HepG2 (cell line): ENCODE measurements at regions not wholly inside any gene's neighbourhood (a gene's known extent, or its start where the extent isn't known, plus 50 kb on each side); places are given as distances from the start of the nearest gene placed in this dataset.

Experiments used
- ATAC-seq: fragments of 200-7000 bp; cut with Tn5 transposase; 3 replicates; pipeline ENCODE4 v1.9.1; 2020; ENCODE audit warnings: mild to moderate bottlenecking, moderate library complexity
- BruUV-seq: library from RNA; stranded (reverse); fragments of 400-500 nt; replicated peaks from 2 replicates; lab custom pipeline; 2021; lab: Mats Ljungman, UMichigan
- CTCF ChIA-PET: fragments of 300-600 bp; formaldehyde crosslinking; extraction: SDS; loops from one replicate; lab custom pipeline; 2021; ENCODE audit warnings: low total read pairs, inconsistent platforms, low intra/inter-chr PET ratio; lab: Yijun Ruan, JAX
- POLR2A ChIA-PET: fragments of 350-600 bp; sonication (Branson Sonifier 250); formaldehyde crosslinking; loops from one replicate; lab custom pipeline; 2020; ENCODE audit warnings: antibody characterized with exemption, inconsistent platforms; lab: Yijun Ruan, JAX
- DNase-seq: peaks from one replicate; pipeline ENCODE4 v3.0.0-alpha.2; 2015; ENCODE audit warnings: low spot score
- FAIRE-seq: peaks from 3 replicates; lab custom pipeline; 2011; peaks lifted over from hg19 to GRCh38; lab: Jason Lieb, UNC
- H2AFZ ChIP-seq: one replicate; pipeline ENCODE4 v1.6.1; 2011; ENCODE audit warnings: low read length, inconsistent platforms
- H3K27ac ChIP-seq: fragments of 300-600 bp; 3 replicates; pipeline ENCODE4 v1.8.0; 2011; ENCODE audit warnings: mixed run types, mild to moderate bottlenecking, mixed read lengths, low read length, inconsistent platforms; ENCODE audit not compliant: insufficient read depth; ENCODE audit errors: extremely low read length
- H3K27me3 ChIP-seq, 2 experiments: fragments of 200-600 bp in 1 of 2; 2 replicates in 1 of 2; 3 replicates in 1 of 2; pipeline versions ENCODE4 v1.6.0 to v1.8.0; 2011; ENCODE audit warnings: low read length in 2 of 2, mild to moderate bottlenecking in 2 of 2, moderate library complexity in 2 of 2, inconsistent platforms in 1 of 2; ENCODE audit not compliant: insufficient read depth in 2 of 2, control insufficient read depth in 1 of 2
- H3K36me3 ChIP-seq, 2 experiments: fragments of 200-600 bp in 1 of 2; replicated peaks in 1 of 2; 2 replicates in 1 of 2; 3 replicates in 1 of 2; pipeline versions ENCODE4 v1.5.1 to v1.8.0; 2011; ENCODE audit warnings: low read length in 2 of 2, inconsistent platforms in 1 of 2; ENCODE audit not compliant: insufficient read depth in 2 of 2, control insufficient read depth in 1 of 2
- H3K4me1 ChIP-seq: 2 replicates; pipeline ENCODE4 v1.5.1; 2012; ENCODE audit warnings: low read length, inconsistent platforms; ENCODE audit not compliant: insufficient read depth
- H3K4me2 ChIP-seq: 2 replicates; pipeline ENCODE4 v1.6.0; 2011; ENCODE audit warnings: low read depth, low read length, inconsistent platforms
- H3K4me3 ChIP-seq, 3 experiments: fragments of 200-600 bp in 1 of 3; sonication (generic), shearing (Covaris generic) in 1 of 3; replicated peaks in 1 of 3; 2 replicates each; pipeline ENCODE4 v1.5.1; 2011 to 2016; ENCODE audit warnings: low read length in 3 of 3, inconsistent platforms in 2 of 3, low read depth in 2 of 3, mild to moderate bottlenecking in 2 of 3, control low read depth in 1 of 3, mixed read lengths in 1 of 3; ENCODE audit not compliant: insufficient read depth in 1 of 3
- H3K79me2 ChIP-seq: one replicate; pipeline ENCODE4 v1.6.1; 2011; ENCODE audit warnings: low read length, inconsistent platforms; ENCODE audit not compliant: insufficient read depth
- H3K9ac ChIP-seq: 2 replicates; pipeline ENCODE4 v1.6.0; 2011; ENCODE audit warnings: mild to moderate bottlenecking, low read depth, low read length, inconsistent platforms; ENCODE audit not compliant: insufficient read depth
- H3K9me3 ChIP-seq: 2 replicates; pipeline ENCODE4 v1.5.1; 2012; ENCODE audit warnings: mild to moderate bottlenecking, low read length
- H4K20me1 ChIP-seq: 2 replicates; pipeline ENCODE4 v1.6.0; 2011; ENCODE audit warnings: inconsistent platforms, mild to moderate bottlenecking, low read length, moderate library complexity; ENCODE audit not compliant: insufficient read depth
- CBX5 ChIP-seq: sonication (generic); formaldehyde crosslinking; IDR thresholded peaks from 2 replicates; pipeline ENCODE4 v1.4.0; 2020; ENCODE audit warnings: missing genetic modification reagents, borderline replicate concordance
- CHD4 ChIP-seq: fragments of 200-600 bp; sonication (generic); IDR thresholded peaks from 2 replicates; pipeline ENCODE4 v1.7.0; 2017; ENCODE audit warnings: mild to moderate bottlenecking, low read length, borderline replicate concordance
- FOSL2 ChIP-seq: sonication (generic); formaldehyde crosslinking; IDR thresholded peaks from 2 replicates; pipeline ENCODE4 v1.4.0; 2020; ENCODE audit warnings: missing genetic modification reagents
- IRF2 ChIP-seq: IDR thresholded peaks from 2 replicates; pipeline ENCODE4 v1.6.1; 2018; ENCODE audit warnings: missing genetic modification reagents, missing compliant biosample characterization
- MAFK ChIP-seq, 2 experiments: IDR thresholded peaks in 1 of 2; conservative IDR thresholded peaks in 1 of 2; 2 replicates each; pipeline ENCODE4 v1.6.1; 2011; ENCODE audit warnings: improper control_type of control experiment in 2 of 2, low read length in 2 of 2
- SMYD3 ChIP-seq: sonication (generic); formaldehyde crosslinking; IDR thresholded peaks from 2 replicates; pipeline ENCODE4 v1.8.1; 2023; ENCODE audit warnings: mild to moderate bottlenecking, missing genetic modification reagents
- TGIF2 ChIP-seq: IDR thresholded peaks from 2 replicates; pipeline ENCODE4 v1.6.1; 2016; ENCODE audit warnings: control low read depth, missing compliant biosample characterization
- U2AF1 ChIP-seq: fragments of 200-400 bp; formaldehyde crosslinking; optimal IDR thresholded peaks from 2 replicates; pipeline ENCODE3; 2017; ENCODE audit warnings: mild to moderate bottlenecking, low read depth, low read length
- ZFY ChIP-seq: sonication (generic); formaldehyde crosslinking; IDR thresholded peaks from 2 replicates; pipeline ENCODE4 v1.4.0; 2020; ENCODE audit warnings: missing genetic modification reagents
- ZNF24 ChIP-seq: fragments of 450-650 bp; IDR thresholded peaks from 2 replicates; pipeline ENCODE4 v1.6.1; 2017; ENCODE audit warnings: antibody characterized with exemption, mild to moderate bottlenecking
- WGBS: methylation state at CpG from one replicate; pipeline ENCODE4 v1.1.6; 2017; ENCODE audit warnings: low lambda C conversion rate; 5-methylcytosine and 5-hydroxymethylcytosine counted together
- in situ Hi-C: cut with HindIII; loops from 2 replicates; pipeline ENCODE4 v1.10.0; 2017; ENCODE audit warnings: low pct_unique_long_range_greater_than_20kb; ENCODE audit not compliant: extremely low pct_ligation_motif_present
- intact Hi-C: fragments of 100-400 bp; cut with micrococcal nuclease; formaldehyde crosslinking; loops from one replicate; pipeline ENCODE4 v1.10.0; 2022; ENCODE audit not compliant: unreplicated experiment
- TF ChIP-seq, protein P1 (sequence below): sonication (generic); formaldehyde crosslinking; IDR thresholded peaks from 2 replicates; pipeline ENCODE4 v1.5.1; 2020; ENCODE audit warnings: missing genetic modification reagents, mild to moderate bottlenecking, borderline replicate concordance
- TF ChIP-seq, protein P2 (sequence below): sonication (generic); formaldehyde crosslinking; IDR thresholded peaks from 2 replicates; pipeline ENCODE4 v1.9.0; 2021; ENCODE audit warnings: mild to moderate bottlenecking, missing genetic modification reagents
- TF ChIP-seq, protein P3 (sequence below): IDR thresholded peaks from 2 replicates; pipeline ENCODE4 v1.6.1; 2016; ENCODE audit warnings: missing biosample characterization, missing genetic modification reagents, low read depth

DNA sequence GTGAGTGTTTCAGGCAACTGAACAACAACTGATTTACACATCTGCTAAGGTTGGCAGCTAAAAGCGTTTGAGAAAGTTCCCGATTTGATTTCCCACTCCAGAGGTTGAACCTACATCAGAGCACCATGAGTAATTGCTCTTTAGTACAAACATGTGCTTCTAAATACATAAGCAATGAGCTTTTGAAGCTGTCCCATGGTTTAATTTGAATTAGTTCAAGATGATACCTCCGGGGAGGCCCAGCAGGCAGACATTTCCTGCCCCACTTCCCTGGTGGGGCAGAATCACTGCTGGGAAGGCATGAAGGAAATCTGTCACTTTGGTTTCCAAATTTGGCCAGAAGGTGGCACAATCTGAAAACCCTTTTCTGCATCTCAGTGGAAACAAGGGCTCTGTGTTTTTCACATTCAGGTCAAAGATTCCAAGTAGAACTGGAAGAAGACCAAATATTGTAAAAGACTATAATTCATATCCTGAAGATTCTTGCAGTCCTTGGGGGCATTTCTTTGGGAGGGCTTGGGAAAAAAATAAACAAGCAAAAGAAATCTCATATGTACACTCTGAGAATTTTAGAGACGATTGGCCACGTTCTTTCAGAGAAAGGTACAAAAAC is 176.2 kb upstream of the FAM20A start (continued):
- peak; percentile 80; the same call in 1 of the 2 replicates for TF ChIP-seq CHD4
- 0 out of 2 replicates have a peak, but pooled peaks have one; percentile 57 for TF ChIP-seq ZNF24
- TF ChIP-seq, protein P1, sequence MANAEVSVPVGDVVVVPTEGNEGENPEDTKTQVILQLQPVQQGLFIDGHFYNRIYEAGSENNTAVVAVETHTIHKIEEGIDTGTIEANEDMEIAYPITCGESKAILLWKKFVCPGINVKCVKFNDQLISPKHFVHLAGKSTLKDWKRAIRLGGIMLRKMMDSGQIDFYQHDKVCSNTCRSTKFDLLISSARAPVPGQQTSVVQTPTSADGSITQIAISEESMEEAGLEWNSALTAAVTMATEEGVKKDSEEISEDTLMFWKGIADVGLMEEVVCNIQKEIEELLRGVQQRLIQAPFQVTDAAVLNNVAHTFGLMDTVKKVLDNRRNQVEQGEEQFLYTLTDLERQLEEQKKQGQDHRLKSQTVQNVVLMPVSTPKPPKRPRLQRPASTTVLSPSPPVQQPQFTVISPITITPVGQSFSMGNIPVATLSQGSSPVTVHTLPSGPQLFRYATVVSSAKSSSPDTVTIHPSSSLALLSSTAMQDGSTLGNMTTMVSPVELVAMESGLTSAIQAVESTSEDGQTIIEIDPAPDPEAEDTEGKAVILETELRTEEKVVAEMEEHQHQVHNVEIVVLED: no peak; the same call in 1 of the 2 replicates

DNA sequence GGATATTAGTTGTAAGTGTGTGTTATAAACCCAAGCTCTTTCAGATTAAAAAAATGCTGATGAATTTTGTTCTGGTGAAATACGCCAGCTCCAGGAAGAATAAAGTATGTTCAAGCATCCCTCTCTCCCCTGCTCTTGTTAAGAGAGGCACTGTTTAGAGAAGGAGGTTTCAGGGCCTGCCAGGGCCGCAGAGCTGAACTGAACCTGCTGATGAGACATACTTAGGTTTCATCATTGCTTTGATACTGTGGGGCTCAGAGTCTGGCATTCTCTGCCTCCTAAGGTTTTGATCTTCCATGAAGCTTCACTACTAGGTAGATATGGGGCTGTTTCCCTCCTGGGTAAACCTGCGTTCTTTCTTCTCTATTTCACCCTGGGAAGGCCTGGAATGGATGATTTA is 175.3 kb upstream of the FAM20A start:
- ChIA-PET CTCF (interaction anchor here (0.9 to 2.6 kb wide), 5 partner anchors 130 to 470 kb away, joined by 4 to 33 read pairs (median 15); no protein-coding TSS in a partner anchor), POLR2A (interaction anchor here (1.4 to 6.0 kb wide), 4 partner anchors 15 to 270 kb away, joined by 4 to 52 read pairs (median 18); no protein-coding TSS in a partner anchor)
- DNase-seq: no peak
- Histone ChIP-seq H3K27ac (no peak overlapping the region), H3K9me3 (0 out of 2 replicates have a peak, but pooled peaks cover under 1% of the 10 kb centered on the region), H3K27me3 (no peaks in the 10 kb centered on the region), H4K20me1 (no peaks in the 10 kb centered on the region), H2AFZ (no peak overlapping the region), H3K79me2 (no peaks in the 10 kb centered on the region), H3K4me3 (no peak overlapping the region), H3K4me2 (no peak overlapping the region), H3K4me1 (peaks cover 69% of the 10 kb centered on the region), H3K36me3 (no peaks in the 10 kb centered on the region), H3K9ac (no peak overlapping the region)
- no peak for FAIRE-seq
- no peak for ATAC-seq
- intact Hi-C loops (loop anchor here (2.0 to 5.0 kb wide), 2 partner anchors 18 to 86 kb away; no protein-coding TSS in a partner anchor), in situ Hi-C loops (loop anchor here (5.0 to 25.0 kb wide), 4 partner anchors 136 to 456 kb away; partner anchors contain the start of gene ABCA9)
- 96% methylated on average over 3 of the region's 3 CpGs for WGBS
- no TSS peak for BruUV-seq
- TF ChIP-seq FOSL2 (CRISPR knock-in tag) (peak; percentile 15; the same call in 1 of the 2 replicates), ZFY (CRISPR knock-in tag) (peak; percentile 26; the same call in 1 of the 2 replicates), CBX5 (CRISPR knock-in tag) (no peak), U2AF1 (no peak), MAFK (conservative IDR thresholded peaks at IDR 0.05 in 1 of 2, IDR thresholded peaks at IDR 0.05 in 1 of 2; ENCODE audit: low read length in 2 of 2) (0 out of 4 replicates have a peak, but pooled peaks of 1 of the 2 experiments have one; percentile 10), SMYD3 (CRISPR knock-in tag) (no peak), TGIF2 (CRISPR knock-in tag) (no peak), IRF2 (CRISPR knock-in tag) (no peak)
- TF ChIP-seq, protein P2, sequence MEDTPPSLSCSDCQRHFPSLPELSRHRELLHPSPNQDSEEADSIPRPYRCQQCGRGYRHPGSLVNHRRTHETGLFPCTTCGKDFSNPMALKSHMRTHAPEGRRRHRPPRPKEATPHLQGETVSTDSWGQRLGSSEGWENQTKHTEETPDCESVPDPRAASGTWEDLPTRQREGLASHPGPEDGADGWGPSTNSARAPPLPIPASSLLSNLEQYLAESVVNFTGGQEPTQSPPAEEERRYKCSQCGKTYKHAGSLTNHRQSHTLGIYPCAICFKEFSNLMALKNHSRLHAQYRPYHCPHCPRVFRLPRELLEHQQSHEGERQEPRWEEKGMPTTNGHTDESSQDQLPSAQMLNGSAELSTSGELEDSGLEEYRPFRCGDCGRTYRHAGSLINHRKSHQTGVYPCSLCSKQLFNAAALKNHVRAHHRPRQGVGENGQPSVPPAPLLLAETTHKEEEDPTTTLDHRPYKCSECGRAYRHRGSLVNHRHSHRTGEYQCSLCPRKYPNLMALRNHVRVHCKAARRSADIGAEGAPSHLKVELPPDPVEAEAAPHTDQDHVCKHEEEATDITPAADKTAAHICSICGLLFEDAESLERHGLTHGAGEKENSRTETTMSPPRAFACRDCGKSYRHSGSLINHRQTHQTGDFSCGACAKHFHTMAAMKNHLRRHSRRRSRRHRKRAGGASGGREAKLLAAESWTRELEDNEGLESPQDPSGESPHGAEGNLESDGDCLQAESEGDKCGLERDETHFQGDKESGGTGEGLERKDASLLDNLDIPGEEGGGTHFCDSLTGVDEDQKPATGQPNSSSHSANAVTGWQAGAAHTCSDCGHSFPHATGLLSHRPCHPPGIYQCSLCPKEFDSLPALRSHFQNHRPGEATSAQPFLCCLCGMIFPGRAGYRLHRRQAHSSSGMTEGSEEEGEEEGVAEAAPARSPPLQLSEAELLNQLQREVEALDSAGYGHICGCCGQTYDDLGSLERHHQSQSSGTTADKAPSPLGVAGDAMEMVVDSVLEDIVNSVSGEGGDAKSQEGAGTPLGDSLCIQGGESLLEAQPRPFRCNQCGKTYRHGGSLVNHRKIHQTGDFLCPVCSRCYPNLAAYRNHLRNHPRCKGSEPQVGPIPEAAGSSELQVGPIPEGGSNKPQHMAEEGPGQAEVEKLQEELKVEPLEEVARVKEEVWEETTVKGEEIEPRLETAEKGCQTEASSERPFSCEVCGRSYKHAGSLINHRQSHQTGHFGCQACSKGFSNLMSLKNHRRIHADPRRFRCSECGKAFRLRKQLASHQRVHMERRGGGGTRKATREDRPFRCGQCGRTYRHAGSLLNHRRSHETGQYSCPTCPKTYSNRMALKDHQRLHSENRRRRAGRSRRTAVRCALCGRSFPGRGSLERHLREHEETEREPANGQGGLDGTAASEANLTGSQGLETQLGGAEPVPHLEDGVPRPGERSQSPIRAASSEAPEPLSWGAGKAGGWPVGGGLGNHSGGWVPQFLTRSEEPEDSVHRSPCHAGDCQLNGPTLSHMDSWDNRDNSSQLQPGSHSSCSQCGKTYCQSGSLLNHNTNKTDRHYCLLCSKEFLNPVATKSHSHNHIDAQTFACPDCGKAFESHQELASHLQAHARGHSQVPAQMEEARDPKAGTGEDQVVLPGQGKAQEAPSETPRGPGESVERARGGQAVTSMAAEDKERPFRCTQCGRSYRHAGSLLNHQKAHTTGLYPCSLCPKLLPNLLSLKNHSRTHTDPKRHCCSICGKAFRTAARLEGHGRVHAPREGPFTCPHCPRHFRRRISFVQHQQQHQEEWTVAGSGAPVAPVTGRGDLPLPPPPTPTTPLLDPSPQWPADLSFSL (CRISPR knock-in tag): no peak
- TF ChIP-seq, protein P3, sequence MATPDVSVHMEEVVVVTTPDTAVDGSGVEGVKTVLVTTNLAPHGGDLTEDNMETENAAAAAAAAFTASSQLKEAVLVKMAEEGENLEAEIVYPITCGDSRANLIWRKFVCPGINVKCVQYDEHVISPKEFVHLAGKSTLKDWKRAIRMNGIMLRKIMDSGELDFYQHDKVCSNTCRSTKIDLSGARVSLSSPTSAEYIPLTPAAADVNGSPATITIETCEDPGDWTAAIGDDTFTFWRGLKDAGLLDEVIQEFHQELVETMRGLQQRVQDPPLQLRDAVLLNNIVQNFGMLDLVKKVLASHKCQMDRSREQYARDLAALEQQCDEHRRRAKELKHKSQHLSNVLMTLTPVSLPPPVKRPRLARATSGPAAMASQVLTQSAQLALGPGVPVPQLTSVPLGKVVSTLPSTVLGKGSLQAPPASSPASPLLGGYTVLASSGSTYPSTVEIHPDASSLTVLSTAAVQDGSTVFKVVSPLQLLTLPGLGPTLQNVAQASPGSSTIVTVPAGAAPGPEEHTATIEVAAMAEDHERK (CRISPR knock-in tag): no peak
